ENCODE measurements at regions not wholly inside any gene's neighbourhood (a gene's known extent, or its start where the extent isn't known, plus 50 kb on each side); places are given as distances from the start of the nearest gene placed in this dataset.

DNA sequence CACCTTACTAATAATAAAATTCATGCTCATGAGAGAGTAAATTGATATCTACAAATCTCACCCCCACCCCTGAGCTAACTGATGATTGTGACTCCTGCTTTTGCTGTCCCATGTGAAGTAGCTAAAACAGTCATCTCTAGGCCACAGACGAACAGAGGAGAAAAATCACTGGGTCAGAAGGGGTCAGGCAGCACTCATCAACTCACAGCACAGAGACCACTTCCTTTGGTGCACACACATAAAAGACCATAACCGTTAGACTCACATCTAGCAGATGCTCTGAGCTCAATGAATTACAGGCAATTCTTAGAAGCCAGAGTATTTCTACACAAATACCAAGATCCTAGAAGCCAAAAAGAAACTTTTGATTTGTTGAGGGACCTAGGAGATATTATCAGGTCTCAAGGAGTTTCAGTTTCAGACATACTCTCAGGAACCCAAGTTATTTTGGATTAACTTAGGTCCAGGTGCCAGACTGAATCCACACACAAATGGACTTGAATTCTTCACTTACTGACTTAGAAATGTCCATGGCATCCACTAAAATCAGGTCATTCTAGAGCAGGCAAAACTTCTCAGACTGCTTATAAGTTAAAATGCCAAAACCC is 65.0 kb upstream of the TES start:
- TF ChIP-seq, protein P1, sequence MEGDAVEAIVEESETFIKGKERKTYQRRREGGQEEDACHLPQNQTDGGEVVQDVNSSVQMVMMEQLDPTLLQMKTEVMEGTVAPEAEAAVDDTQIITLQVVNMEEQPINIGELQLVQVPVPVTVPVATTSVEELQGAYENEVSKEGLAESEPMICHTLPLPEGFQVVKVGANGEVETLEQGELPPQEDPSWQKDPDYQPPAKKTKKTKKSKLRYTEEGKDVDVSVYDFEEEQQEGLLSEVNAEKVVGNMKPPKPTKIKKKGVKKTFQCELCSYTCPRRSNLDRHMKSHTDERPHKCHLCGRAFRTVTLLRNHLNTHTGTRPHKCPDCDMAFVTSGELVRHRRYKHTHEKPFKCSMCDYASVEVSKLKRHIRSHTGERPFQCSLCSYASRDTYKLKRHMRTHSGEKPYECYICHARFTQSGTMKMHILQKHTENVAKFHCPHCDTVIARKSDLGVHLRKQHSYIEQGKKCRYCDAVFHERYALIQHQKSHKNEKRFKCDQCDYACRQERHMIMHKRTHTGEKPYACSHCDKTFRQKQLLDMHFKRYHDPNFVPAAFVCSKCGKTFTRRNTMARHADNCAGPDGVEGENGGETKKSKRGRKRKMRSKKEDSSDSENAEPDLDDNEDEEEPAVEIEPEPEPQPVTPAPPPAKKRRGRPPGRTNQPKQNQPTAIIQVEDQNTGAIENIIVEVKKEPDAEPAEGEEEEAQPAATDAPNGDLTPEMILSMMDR (conservative IDR thresholded peaks at IDR 0.05 in 1 of 2, IDR thresholded peaks at IDR 0.05 in 1 of 2; ENCODE audit: low read depth in 1 of 2, low read length in 2 of 2), result no peak
- no peak for TF ChIP-seq EZH2 (IDR thresholded peaks at IDR 0.05; ENCODE audit: low read length, missing control alignments)
